ENCODE measurements at regions not wholly inside any gene's neighbourhood (a gene's known extent, or its start where the extent isn't known, plus 50 kb on each side); places are given as distances from the start of the nearest gene placed in this dataset.
A peak's percentile ranks its signal among the peaks of the same experiment; 100 is the strongest.

DNA sequence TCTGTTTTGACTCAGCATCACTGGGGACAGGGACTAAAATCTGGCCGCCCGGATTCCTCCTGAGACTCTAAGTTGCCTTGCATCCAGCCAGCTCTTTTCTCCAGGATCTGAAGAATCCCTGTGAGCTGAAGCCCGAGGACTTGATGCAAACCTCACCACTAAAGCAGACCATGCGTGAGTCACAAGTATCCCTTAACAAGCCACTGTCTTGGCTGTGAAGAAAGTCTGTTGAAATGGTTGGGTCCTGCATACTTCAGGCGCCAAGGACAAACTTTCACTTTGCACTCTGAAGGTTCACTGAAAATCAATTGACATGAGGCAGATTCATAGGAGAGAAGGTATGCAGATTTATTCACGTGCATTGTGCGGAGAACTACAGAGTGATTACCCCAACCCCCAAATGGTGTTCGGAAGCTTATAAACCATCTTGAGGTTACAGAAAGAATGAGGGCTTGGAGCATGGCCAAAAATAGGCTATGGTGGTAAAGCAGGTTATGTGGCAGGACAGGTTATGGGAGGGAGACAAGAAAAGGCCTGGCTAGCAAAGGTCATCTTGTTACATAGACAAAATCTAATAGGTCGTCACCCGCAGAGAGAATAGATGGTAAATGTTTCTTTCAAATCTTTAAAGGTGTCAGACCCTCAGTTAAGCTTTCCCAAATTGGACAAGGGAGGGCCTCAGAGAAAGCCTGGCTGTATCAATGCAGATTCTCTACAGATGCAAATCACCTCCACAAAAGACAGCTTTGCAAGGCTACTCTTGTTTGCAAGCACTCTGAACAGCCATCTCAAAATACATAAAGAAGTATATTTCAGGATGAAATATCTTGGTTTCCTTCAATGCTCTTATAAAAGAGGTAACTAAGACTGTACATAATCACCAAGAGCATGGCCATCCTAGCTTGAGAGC, 126.3 kb upstream of the PLAAT1 start:
- no peak for DNase-seq (ENCODE audit: low read depth)
- TF ChIP-seq, protein P1, sequence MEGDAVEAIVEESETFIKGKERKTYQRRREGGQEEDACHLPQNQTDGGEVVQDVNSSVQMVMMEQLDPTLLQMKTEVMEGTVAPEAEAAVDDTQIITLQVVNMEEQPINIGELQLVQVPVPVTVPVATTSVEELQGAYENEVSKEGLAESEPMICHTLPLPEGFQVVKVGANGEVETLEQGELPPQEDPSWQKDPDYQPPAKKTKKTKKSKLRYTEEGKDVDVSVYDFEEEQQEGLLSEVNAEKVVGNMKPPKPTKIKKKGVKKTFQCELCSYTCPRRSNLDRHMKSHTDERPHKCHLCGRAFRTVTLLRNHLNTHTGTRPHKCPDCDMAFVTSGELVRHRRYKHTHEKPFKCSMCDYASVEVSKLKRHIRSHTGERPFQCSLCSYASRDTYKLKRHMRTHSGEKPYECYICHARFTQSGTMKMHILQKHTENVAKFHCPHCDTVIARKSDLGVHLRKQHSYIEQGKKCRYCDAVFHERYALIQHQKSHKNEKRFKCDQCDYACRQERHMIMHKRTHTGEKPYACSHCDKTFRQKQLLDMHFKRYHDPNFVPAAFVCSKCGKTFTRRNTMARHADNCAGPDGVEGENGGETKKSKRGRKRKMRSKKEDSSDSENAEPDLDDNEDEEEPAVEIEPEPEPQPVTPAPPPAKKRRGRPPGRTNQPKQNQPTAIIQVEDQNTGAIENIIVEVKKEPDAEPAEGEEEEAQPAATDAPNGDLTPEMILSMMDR (IDR thresholded peaks at IDR 0.05; ENCODE audit: insufficient read depth, low read length) = no peak
- H3K4me3 ChIP-seq (ENCODE audit: low read depth, low read length) = no peak overlapping the region

DNA sequence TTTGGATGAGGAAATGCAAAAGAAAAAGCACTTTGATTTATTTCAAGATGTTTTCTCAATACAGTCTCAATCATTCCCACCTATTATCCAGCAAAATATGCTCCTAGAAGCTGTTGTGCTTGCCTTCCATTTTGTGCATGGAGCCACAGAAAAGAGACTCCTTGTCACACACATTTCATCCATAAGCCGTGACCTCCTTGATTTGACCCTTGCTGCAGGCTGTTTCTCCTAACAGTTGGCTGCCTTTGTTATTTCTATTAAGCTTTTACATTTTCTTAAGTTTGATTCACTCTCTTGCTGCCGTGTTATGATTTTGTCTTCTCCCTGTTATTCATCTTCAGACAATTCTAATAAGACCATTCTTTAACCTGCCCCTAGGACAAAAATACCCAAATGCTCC, 124.2 kb upstream of the PLAAT1 start:
- no peak overlapping the region for H3K4me3 ChIP-seq (ENCODE audit: low read depth, low read length)
- TF ChIP-seq, protein P1 (IDR thresholded peaks at IDR 0.05; ENCODE audit: insufficient read depth, low read length) = no peak
- DNase-seq (ENCODE audit: low read depth) = no peak

DNA sequence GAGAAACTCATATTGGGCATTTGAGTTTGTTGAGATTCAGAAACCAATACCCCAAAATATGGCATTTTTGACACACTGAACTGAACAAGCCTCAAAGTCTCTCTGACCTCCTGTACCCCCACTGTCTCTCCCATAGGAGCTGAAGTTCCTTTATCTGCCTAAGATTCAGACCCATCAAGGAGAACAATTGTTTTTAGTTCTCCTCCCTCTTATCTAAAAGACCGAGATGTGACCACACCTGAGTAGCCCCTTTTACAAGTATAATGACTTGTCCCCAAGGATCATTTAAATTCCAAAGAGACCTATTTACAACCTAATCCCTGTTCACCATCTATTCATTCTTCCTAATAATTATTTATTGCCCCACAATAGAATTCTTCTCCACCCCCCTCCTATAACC, 122.1 kb upstream of the PLAAT1 start:
- TF ChIP-seq, protein P1 (IDR thresholded peaks at IDR 0.05; ENCODE audit: insufficient read depth, low read length) = no peak
- no peak for DNase-seq (ENCODE audit: low read depth)

DNA sequence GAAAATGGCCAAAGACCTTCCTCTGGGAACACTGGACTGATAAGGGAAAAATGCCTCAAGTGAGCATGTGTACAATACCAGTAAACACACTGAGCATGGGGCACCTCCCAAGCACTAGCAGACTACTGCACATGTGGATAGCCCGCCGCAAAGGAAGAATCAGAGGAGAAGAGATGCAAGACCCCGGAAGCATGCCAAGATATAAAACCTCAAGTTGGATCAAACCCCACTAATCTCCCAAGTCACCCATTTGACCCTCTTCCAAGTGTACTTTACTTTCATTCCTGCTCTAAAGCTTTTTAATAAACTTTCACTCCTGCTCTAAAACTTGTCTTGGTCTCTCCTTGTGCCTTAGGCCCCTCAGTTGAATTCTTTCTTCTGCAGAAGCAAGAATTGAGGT, 121.1 kb upstream of the PLAAT1 start:
- TF ChIP-seq, protein P1 (IDR thresholded peaks at IDR 0.05; ENCODE audit: insufficient read depth, low read length) = no peak
- peak; percentile 9 for DNase-seq (ENCODE audit: low read depth)
- H3K4me3 ChIP-seq (ENCODE audit: low read depth, low read length) = no peak overlapping the region

More for the DNA sequence above, 122.1 kb upstream of the PLAAT1 start:
- H3K4me3 ChIP-seq (ENCODE audit: low read depth, low read length) = no peak overlapping the region

DNA sequence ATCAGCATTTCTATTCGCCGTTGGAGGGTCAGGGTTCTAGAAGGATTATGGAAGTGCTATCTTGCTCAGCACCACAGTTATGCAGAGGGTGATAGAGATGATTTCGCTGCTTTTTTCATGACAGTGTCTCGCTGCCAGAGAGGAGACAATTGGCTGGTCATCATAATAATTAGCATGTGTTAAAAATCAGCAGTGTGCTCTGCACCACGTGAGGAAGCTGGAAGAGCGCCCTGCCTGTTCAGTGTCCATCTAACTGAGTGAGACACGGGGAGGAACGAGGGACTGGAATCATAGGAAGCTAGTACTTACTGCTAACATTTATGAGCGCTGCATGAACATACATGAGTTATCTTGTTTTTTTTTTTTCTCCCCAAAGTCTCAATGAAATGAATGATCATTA, 116.2 kb upstream of the PLAAT1 start:
- H3K4me3 ChIP-seq (ENCODE audit: low read depth, low read length) = no peak overlapping the region
- TF ChIP-seq, protein P1 (IDR thresholded peaks at IDR 0.05; ENCODE audit: insufficient read depth, low read length) = no peak
- no peak for DNase-seq (ENCODE audit: low read depth)

DNA sequence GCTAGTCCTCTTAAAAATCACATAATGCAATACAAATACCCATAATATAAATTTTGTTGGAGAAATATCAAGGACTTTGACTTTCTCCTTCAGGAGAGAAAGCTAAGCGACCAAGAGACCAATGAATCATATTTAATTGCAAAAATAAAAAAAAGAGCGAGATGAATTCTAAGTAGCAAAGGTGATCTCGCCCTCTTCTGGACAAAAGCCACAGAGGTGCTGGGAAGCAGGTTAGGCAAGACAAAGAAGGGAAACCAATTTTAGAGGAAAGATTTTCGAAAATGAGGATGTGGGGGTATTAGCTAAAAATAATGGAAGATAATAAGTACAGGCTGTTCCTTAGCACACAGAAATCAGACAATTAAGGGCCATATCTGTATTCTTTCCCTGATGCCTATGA, 111.4 kb upstream of the PLAAT1 start:
- no peak overlapping the region for H3K4me3 ChIP-seq (ENCODE audit: low read depth, low read length)
- TF ChIP-seq, protein P1 (IDR thresholded peaks at IDR 0.05; ENCODE audit: insufficient read depth, low read length) = no peak
- no peak for DNase-seq (ENCODE audit: low read depth)

Measured in fibroblast of the aortic adventitia (primary cell).